H1 (cell line): ENCODE measurements at regions not wholly inside any gene's neighbourhood (a gene's known extent, or its start where the extent isn't known, plus 50 kb on each side); places are given as distances from the start of the nearest gene placed in this dataset.

Experiments
- CTCF ChIA-PET: fragments of 300-600 bp; sonication (Branson Sonifier 250); formaldehyde crosslinking; loops from one replicate; lab custom pipeline; 2021; ENCODE audit not compliant: partially characterized antibody; lab: Charles Lee
- POLR2A ChIA-PET: fragments of 300-600 bp; sonication (Branson Sonifier 250); formaldehyde crosslinking; loops from one replicate; lab custom pipeline; 2021; ENCODE audit warnings: inconsistent platforms; ENCODE audit not compliant: partially characterized antibody; lab: Charles Lee
- DNase-seq, 2 experiments: peaks; one replicate each; pipeline versions ENCODE4 v3.0.0 to v3.0.0-alpha.2; 2010 to 2022; ENCODE audit warnings: low spot score in 2 of 2, low read depth in 1 of 2, mixed read lengths in 1 of 2
- FAIRE-seq: peaks from 2 replicates; lab custom pipeline; 2011; peaks lifted over from hg19 to GRCh38; lab: Jason Lieb, UNC
- H2AFZ ChIP-seq: 2 replicates; pipeline ENCODE4 v1.8.1; 2012; ENCODE audit warnings: low read length, inconsistent platforms
- H2AK5ac ChIP-seq: 2 replicates; pipeline ENCODE4 v1.6.1; 2013; ENCODE audit warnings: low read depth, low read length
- H2BK120ac ChIP-seq: replicated peaks from 2 replicates; pipeline ENCODE3; 2013; ENCODE audit warnings: low read depth, low read length, inconsistent platforms
- H2BK12ac ChIP-seq: 2 replicates; pipeline ENCODE4 v1.6.1; 2013; ENCODE audit warnings: low read depth, low read length
- H2BK15ac ChIP-seq: 2 replicates; pipeline ENCODE4 v1.6.1; 2013; ENCODE audit warnings: low read length
- H2BK20ac ChIP-seq: 2 replicates; pipeline ENCODE4 v1.6.1; 2013; ENCODE audit warnings: low read length
- H2BK5ac ChIP-seq: 2 replicates; pipeline ENCODE4 v1.6.1; 2013; ENCODE audit warnings: low read depth, low read length
- H3K14ac ChIP-seq: 2 replicates; pipeline ENCODE4 v1.6.1; 2013; ENCODE audit warnings: inconsistent platforms; ENCODE audit not compliant: insufficient read length
- H3K18ac ChIP-seq: 2 replicates; pipeline ENCODE4 v1.6.1; 2013; ENCODE audit warnings: low read length; ENCODE audit errors: extremely low read depth
- H3K23ac ChIP-seq: 2 replicates; pipeline ENCODE4 v1.6.1; 2013; ENCODE audit warnings: inconsistent platforms; ENCODE audit not compliant: insufficient read length
- H3K23me2 ChIP-seq: 2 replicates; pipeline ENCODE4 v1.6.1; 2013; ENCODE audit warnings: low read depth, low read length
- H3K27ac ChIP-seq: 2 replicates; pipeline ENCODE4 v1.6.1; 2011; ENCODE audit warnings: low read depth, low read length, inconsistent platforms
- H3K27me3 ChIP-seq, 4 experiments: replicated peaks in 1 of 4; 1 replicate in 1 of 4; 2 replicates in 3 of 4; pipeline versions ENCODE4 v1.6.1 to v1.8.1; 2011 to 2013; ENCODE audit warnings: low read length in 3 of 4, mild to moderate bottlenecking in 3 of 4, inconsistent platforms in 2 of 4, mixed read lengths in 2 of 4, moderate library complexity in 1 of 4; ENCODE audit not compliant: control insufficient read depth in 3 of 4, insufficient read depth in 3 of 4; ENCODE audit errors: extremely low read depth in 1 of 4
- H3K36me3 ChIP-seq, 4 experiments: 2 replicates each; pipeline versions ENCODE4 v1.6.1 to v1.8.1; 2011 to 2013; ENCODE audit warnings: mild to moderate bottlenecking in 4 of 4, low read length in 3 of 4, moderate library complexity in 2 of 4, control low read depth in 1 of 4, inconsistent platforms in 1 of 4; ENCODE audit not compliant: insufficient read depth in 4 of 4, control insufficient read depth in 2 of 4
- H3K4ac ChIP-seq: replicated peaks from 2 replicates; pipeline ENCODE3; 2013; ENCODE audit warnings: low read length, low read depth, mixed read lengths, inconsistent platforms; ENCODE audit not compliant: insufficient read length
- H3K4me1 ChIP-seq, 4 experiments: replicated peaks in 1 of 4; 1 replicate in 1 of 4; 2 replicates in 3 of 4; pipeline versions ENCODE4 v1.6.1 to v1.8.1; 2011 to 2013; ENCODE audit warnings: low read length in 3 of 4, inconsistent platforms in 2 of 4, mixed read lengths in 1 of 4; ENCODE audit not compliant: insufficient read depth in 4 of 4, control insufficient read depth in 3 of 4
- H3K4me2 ChIP-seq, 2 experiments: 2 replicates each; pipeline versions ENCODE4 v1.6.1 to v1.8.1; 2011 to 2013; ENCODE audit warnings: low read depth in 2 of 2, low read length in 2 of 2, control low read depth in 1 of 2, inconsistent platforms in 1 of 2, mild to moderate bottlenecking in 1 of 2; ENCODE audit not compliant: insufficient read depth in 1 of 2
- H3K4me3 ChIP-seq, 4 experiments: fragments of 200-600, 300-600 bp in 1 of 4; sonication (generic), shearing (Covaris generic), sonication (Bioruptor Twin) in 1 of 4; 2 replicates each; pipeline versions ENCODE4 v1.5.1 to v1.8.1; 2011 to 2016; ENCODE audit warnings: low read length in 4 of 4, low read depth in 3 of 4, control low read depth in 2 of 4, inconsistent platforms in 2 of 4, mild to moderate bottlenecking in 2 of 4, mixed read lengths in 1 of 4, moderate library complexity in 1 of 4; ENCODE audit not compliant: insufficient read depth in 2 of 4; ENCODE audit errors: extremely low read depth in 1 of 4
- H3K56ac ChIP-seq: replicated peaks from 2 replicates; pipeline ENCODE3; 2013; ENCODE audit warnings: low read depth, mild to moderate bottlenecking, mixed read lengths, low read length, inconsistent platforms; ENCODE audit not compliant: insufficient read length
- H3K79me1 ChIP-seq: 2 replicates; pipeline ENCODE4 v1.6.1; 2013; ENCODE audit warnings: low read depth, low read length, control low read depth
- H3K79me2 ChIP-seq, 2 experiments: 2 replicates each; pipeline versions ENCODE4 v1.6.1 to v1.8.1; 2012 to 2013; ENCODE audit warnings: low read length in 2 of 2, mild to moderate bottlenecking in 2 of 2, inconsistent platforms in 1 of 2; ENCODE audit not compliant: insufficient read depth in 2 of 2, control insufficient read depth in 1 of 2
- H3K9ac ChIP-seq, 4 experiments: replicated peaks in 1 of 4; 1 replicate in 1 of 4; 2 replicates in 3 of 4; pipeline versions ENCODE4 v1.6.1 to v1.8.1; 2011 to 2013; ENCODE audit warnings: low read depth in 3 of 4, low read length in 3 of 4, control low read depth in 2 of 4, mild to moderate bottlenecking in 2 of 4, moderate library complexity in 2 of 4, inconsistent platforms in 1 of 4; ENCODE audit errors: extremely low read depth in 1 of 4
- H3K9me3 ChIP-seq, 2 experiments: 2 replicates each; pipeline versions ENCODE4 v1.6.1 to v1.8.1; 2012 to 2013; ENCODE audit warnings: mild to moderate bottlenecking in 2 of 2, moderate library complexity in 2 of 2, control low read depth in 1 of 2, inconsistent platforms in 1 of 2, low read depth in 1 of 2, low read length in 1 of 2, mixed read lengths in 1 of 2; ENCODE audit not compliant: insufficient read depth in 2 of 2
- H4K20me1 ChIP-seq, 2 experiments: replicated peaks in 1 of 2; 2 replicates each; pipeline versions ENCODE3 to v1.8.1; 2011 to 2013; ENCODE audit warnings: inconsistent platforms in 2 of 2, low read length in 2 of 2, mild to moderate bottlenecking in 1 of 2; ENCODE audit not compliant: insufficient read depth in 2 of 2, control insufficient read depth in 1 of 2
- H4K5ac ChIP-seq: 2 replicates; pipeline ENCODE4 v1.6.1; 2013; ENCODE audit warnings: low read length, low read depth, mixed read lengths, inconsistent platforms; ENCODE audit not compliant: insufficient read length
- H4K8ac ChIP-seq: 2 replicates; pipeline ENCODE4 v1.8.0; 2013; ENCODE audit warnings: mild to moderate bottlenecking, moderate library complexity, low read length, inconsistent platforms; ENCODE audit not compliant: insufficient read depth; ENCODE audit errors: extremely low read depth
- H4K91ac ChIP-seq: replicated peaks from 2 replicates; pipeline ENCODE3; 2013; ENCODE audit warnings: low read length, mixed read lengths, inconsistent platforms; ENCODE audit not compliant: insufficient read length
- ASH2L ChIP-seq: fragments of 200-600, 300-600 bp; sonication (generic); IDR thresholded peaks from one replicate; pipeline ENCODE4 v1.7.1; 2017; ENCODE audit warnings: low read length
- BCL11A ChIP-seq, 2 experiments: IDR thresholded peaks; one replicate each; pipeline ENCODE4 v1.6.1; 2011; ENCODE audit warnings: low read depth in 2 of 2, low read length in 2 of 2, mild to moderate bottlenecking in 2 of 2
- CEBPB ChIP-seq: IDR thresholded peaks from 2 replicates; pipeline ENCODE4 v1.6.1; 2012; ENCODE audit warnings: low read depth, low read length
- CREB1 ChIP-seq: IDR thresholded peaks from 2 replicates; pipeline ENCODE4 v1.6.1; 2012; ENCODE audit warnings: inconsistent platforms
- EGR1 ChIP-seq: IDR thresholded peaks from 2 replicates; pipeline ENCODE4 v1.6.1; 2011; ENCODE audit warnings: low read depth, low read length, borderline replicate concordance
- EZH2 ChIP-seq: fragments of 200-600 bp; sonication (generic); IDR thresholded peaks from 2 replicates; pipeline ENCODE4 v1.7.1; 2012; ENCODE audit warnings: low read depth, mild to moderate bottlenecking, moderate library complexity, low read length, inconsistent platforms; ENCODE audit not compliant: severe bottlenecking
- HDAC2 ChIP-seq, 2 experiments: fragments of 300-600 bp in 1 of 2; sonication (generic) in 1 of 2; IDR thresholded peaks; 2 replicates each; pipeline ENCODE4 v1.6.1; 2011 to 2012; ENCODE audit warnings: low read depth in 2 of 2, low read length in 2 of 2, mild to moderate bottlenecking in 2 of 2, moderate library complexity in 2 of 2, borderline replicate concordance in 1 of 2, inconsistent platforms in 1 of 2
- JUN ChIP-seq: IDR thresholded peaks from 2 replicates; pipeline ENCODE4 v1.6.1; 2011; ENCODE audit warnings: low read depth, mild to moderate bottlenecking, improper control_type of control experiment, low read length
- KDM4A ChIP-seq: IDR thresholded peaks from one replicate; pipeline ENCODE4 v1.7.1; 2012; ENCODE audit warnings: low read depth, mild to moderate bottlenecking, moderate library complexity, low read length, inconsistent platforms; ENCODE audit not compliant: severe bottlenecking
- NRF1 ChIP-seq: IDR thresholded peaks from 2 replicates; pipeline ENCODE4 v1.6.1; 2011; ENCODE audit warnings: mild to moderate bottlenecking, low read depth, low read length, improper control_type of control experiment
- SIRT6 ChIP-seq: IDR thresholded peaks from one replicate; pipeline ENCODE4 v1.7.1; 2012; ENCODE audit warnings: low read length, inconsistent platforms
- SP4 ChIP-seq: IDR thresholded peaks from 2 replicates; pipeline ENCODE4 v1.6.1; 2012; ENCODE audit warnings: low read length, inconsistent platforms
- TBP ChIP-seq: IDR thresholded peaks from 2 replicates; pipeline ENCODE4 v1.6.1; 2011; ENCODE audit warnings: low read depth, low read length, improper control_type of control experiment
- TCF12 ChIP-seq: IDR thresholded peaks from 2 replicates; pipeline ENCODE4 v1.6.1; 2011; ENCODE audit warnings: low read depth, mild to moderate bottlenecking, low read length
- TEAD4 ChIP-seq: IDR thresholded peaks from 2 replicates; pipeline ENCODE4 v1.6.1; 2012; ENCODE audit warnings: low read depth, low read length, inconsistent platforms, mixed read lengths
- WGBS, 2 experiments: shearing (Covaris generic) in 1 of 2; methylation state at CpG; one replicate each; pipeline versions ENCODE4 v1.1.6 to v1.1.7; 2013 to 2015; ENCODE audit warnings: low lambda C conversion rate in 2 of 2, mixed read lengths in 2 of 2, inconsistent platforms in 1 of 2, low coverage in 1 of 2, missing lambda C conversion rate in 1 of 2; ENCODE audit not compliant: insufficient replicate concordance in 2 of 2, insufficient coverage in 1 of 2, insufficient read length in 1 of 2; ENCODE audit errors: extremely low coverage in 1 of 2, missing lambda C conversion rate in 1 of 2; 5-methylcytosine and 5-hydroxymethylcytosine counted together
- TF ChIP-seq, protein P1 (sequence below): IDR thresholded peaks from 2 replicates; pipeline ENCODE4 v1.6.1; 2011; ENCODE audit warnings: low read length, improper control_type of control experiment

DNA sequence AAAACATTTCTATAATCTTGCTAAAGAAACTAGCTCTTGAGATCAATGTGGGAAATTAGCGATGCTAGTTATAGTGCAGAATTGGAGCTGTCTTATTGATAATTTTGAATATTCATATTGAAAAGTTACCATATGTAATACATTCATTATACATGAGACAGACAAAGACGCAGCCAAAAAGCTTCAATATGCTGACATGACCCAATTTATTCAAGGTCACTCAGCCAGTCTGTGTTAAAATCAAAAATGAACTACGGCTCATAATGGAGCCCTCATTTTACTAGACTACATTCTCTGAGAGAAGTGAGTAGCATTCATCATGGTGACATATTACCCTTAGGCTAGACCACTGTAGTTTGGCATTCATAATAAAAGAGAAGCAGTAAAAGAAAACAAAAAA is 107.3 kb upstream of the GABRG2 start:
- no peak overlapping the region for H4K8ac ChIP-seq
- no peak overlapping the region for H2BK120ac ChIP-seq
- FAIRE-seq (no peak), DNase-seq (no peak)
- H3K4me1 ChIP-seq = no peaks in the 10 kb centered on the region
- H3K9me3 ChIP-seq = no peaks in the 10 kb centered on the region
- WGBS, 2 experiments = 91% methylated on average over 3 of the region's 3 CpGs; no CpG with 5 or more reads in 1 of the 2 experiments
- no peak overlapping the region for H4K5ac ChIP-seq
- CTCF ChIA-PET = no interaction called here
- H3K14ac ChIP-seq = no peak overlapping the region
- H3K18ac ChIP-seq = no peak overlapping the region
- no peak overlapping the region for H2AFZ ChIP-seq
- H3K23ac ChIP-seq = no peak overlapping the region
- H2AK5ac ChIP-seq = no peak overlapping the region
- H2BK5ac ChIP-seq = no peak overlapping the region
- no peak overlapping the region for H3K56ac ChIP-seq
- no peaks in the 10 kb centered on the region for H3K36me3 ChIP-seq
- no peak overlapping the region for H3K4me3 ChIP-seq
- H3K23me2 ChIP-seq = no peaks in the 10 kb centered on the region
- no peak overlapping the region for H4K91ac ChIP-seq
- no peak overlapping the region for H3K27ac ChIP-seq
- POLR2A ChIA-PET = no interaction called here
- H2BK20ac ChIP-seq = no peak overlapping the region
- no peak overlapping the region for H3K4me2 ChIP-seq
- H3K4ac ChIP-seq = no peak overlapping the region
- H2BK15ac ChIP-seq = no peak overlapping the region
- H3K27me3 ChIP-seq = no peaks in the 10 kb centered on the region
- H3K79me1 ChIP-seq = no peaks in the 10 kb centered on the region
- H2BK12ac ChIP-seq = no peak overlapping the region
- no peaks in the 10 kb centered on the region for H3K79me2 ChIP-seq
- no peak overlapping the region for H3K9ac ChIP-seq
- H4K20me1 ChIP-seq = no peaks in the 10 kb centered on the region
- TF ChIP-seq TEAD4 (no peak), EZH2 (no peak), SIRT6 (no peak), CREB1 (no peak), TCF12 (no peak), TBP (no peak), JUN (no peak), NRF1 (no peak), EGR1 (no peak), KDM4A (no peak), BCL11A (IDR thresholded peaks at IDR 0.05; ENCODE audit: low read depth in 2 of 2, low read length in 2 of 2) (no peak), SP4 (no peak), ASH2L (no peak), HDAC2 (IDR thresholded peaks at IDR 0.05; ENCODE audit: borderline replicate concordance in 1 of 2, low read depth in 2 of 2, low read length in 2 of 2) (no peak), CEBPB (no peak)
- TF ChIP-seq, protein P1, sequence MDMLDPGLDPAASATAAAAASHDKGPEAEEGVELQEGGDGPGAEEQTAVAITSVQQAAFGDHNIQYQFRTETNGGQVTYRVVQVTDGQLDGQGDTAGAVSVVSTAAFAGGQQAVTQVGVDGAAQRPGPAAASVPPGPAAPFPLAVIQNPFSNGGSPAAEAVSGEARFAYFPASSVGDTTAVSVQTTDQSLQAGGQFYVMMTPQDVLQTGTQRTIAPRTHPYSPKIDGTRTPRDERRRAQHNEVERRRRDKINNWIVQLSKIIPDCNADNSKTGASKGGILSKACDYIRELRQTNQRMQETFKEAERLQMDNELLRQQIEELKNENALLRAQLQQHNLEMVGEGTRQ = no peak
